ENCODE measurements at regions not wholly inside any gene's neighbourhood (a gene's known extent, or its start where the extent isn't known, plus 50 kb on each side); places are given as distances from the start of the nearest gene placed in this dataset.

DNA sequence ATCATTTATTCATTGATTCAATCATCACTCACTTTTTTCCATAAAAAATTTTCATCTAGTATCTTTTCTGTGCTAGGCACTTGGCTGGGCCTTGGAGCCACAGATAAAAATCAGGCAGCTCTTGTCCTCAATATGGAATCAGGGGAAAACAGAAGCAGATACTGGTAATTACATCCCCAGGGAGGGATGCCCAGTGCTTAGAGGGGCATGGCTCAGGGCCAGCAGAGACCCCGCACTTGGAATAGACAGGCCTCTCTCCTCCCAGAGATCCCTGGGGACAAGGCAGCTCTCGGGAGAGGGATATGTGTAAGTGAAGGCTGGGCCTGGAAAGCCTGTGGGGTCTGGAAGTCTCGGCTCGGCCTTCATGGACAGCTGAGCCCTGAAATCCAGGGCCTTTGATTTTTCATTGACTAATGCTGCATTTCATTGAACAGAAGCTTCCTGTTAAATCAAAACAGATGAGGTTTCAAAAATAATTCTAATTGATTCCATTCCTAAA is 180.4 kb downstream of the FOXD2 start:
- no peak overlapping the region for H3K4me3 ChIP-seq (ENCODE audit: low read length)
- no peak for DNase-seq (ENCODE audit: low read depth, low spot score)

DNA sequence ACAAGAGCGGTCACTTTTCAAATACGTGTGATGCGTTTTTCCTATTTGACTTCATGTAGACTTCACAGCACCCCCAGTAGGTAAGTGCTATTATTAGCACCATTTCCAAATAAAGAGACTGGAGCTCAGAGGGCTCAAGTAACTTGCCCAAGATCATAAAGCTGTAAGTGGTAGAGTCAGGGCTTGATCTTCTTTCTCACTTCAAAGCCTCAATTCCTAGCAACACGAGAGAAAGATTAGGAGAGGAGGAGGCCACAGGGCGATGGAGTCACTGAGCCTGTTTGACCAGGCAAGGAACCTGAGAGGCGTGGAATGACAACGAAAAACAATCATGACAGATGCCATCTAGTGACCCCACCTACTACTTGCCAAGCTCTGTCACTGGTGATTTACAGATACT is 181.0 kb downstream of the FOXD2 start:
- no peak for DNase-seq (ENCODE audit: low read depth, low spot score)
- no peak overlapping the region for H3K4me3 ChIP-seq (ENCODE audit: low read length)

DNA sequence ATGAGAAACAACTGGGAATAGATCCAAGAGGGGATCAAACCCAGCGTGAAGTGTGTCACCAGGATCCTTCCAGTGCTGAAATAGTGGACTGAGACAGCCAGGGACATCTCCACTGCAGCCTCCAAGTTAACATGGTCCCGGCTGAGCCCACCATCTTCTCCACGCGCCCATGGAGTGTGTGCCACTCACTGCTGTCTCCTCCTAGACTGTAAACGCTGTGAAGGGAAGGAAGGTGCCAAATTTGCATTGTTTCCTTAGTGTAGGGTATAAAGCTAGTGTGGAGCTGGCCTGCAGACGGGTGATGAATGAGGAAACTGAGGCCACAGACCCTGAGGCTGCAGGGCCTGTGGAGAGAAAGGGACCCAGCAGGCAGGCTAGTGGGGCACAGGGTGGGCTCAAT is 183.6 kb downstream of the FOXD2 start:
- no peak overlapping the region for H3K4me3 ChIP-seq (ENCODE audit: low read length)

DNA sequence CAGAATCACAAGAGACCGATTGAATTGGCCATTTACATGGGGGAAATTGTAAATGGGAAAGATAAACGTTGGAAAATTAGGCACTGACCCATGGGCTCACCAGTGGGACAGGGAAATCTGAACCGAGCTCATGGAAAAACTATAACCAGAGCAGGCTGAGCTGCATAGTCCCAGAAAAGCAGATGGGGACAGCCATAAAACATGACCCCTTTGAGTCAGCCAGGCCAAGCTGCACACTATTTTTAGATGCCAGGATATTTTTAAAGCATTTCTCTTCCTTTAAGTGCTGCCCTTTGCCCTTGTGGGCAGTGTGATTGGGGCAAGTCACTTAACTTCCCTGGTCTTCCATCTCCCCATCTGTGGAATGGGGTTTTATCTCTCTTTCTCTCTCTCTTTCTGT is 184.1 kb downstream of the FOXD2 start:
- H3K4me3 ChIP-seq (ENCODE audit: low read length): no peak overlapping the region
- DNase-seq (ENCODE audit: low read depth, low spot score): no peak

More for the DNA sequence above, 183.6 kb downstream of the FOXD2 start:
- DNase-seq (ENCODE audit: low read depth, low spot score): no peak

DNA sequence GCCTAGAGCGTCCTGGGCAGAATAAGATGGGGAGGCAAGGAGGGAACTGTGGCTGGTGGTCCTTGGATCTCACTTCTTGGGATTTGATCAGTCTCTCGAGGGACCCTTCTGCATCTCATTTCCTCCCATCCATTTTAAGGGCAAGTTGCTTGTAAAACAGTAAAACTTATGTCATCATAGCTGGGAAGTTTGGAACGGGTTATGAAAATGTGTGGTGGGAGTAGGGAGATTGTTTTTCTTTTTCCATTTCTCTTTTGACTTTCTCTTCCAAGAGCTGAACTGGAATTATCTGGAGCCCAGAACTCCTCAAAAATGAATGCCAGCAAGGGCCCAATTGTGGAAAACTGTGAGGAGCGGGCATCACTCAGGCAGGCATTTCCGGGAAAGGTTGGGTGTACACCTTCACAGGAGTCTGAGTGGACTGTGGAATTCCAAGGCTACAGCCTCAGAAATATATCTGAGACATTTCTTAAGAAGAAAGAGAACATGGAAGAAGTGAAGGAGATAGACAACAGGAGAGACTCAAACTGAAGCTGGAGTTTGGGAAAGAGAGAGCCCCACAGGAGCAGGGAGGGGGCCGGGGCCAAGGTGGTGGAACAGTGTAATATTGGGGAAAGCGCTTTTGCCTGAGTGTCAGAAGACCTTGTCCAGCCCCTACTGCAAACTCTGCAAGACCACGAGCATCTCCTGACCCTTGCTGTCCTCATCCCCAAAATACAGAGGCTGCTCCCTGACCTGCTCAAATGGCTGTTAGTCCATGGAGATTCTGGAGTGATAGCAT is 185.1 kb downstream of the FOXD2 start:
- no peak overlapping the region for H3K4me3 ChIP-seq (ENCODE audit: low read length)
- DNase-seq (ENCODE audit: low read depth, low spot score): no peak

DNA sequence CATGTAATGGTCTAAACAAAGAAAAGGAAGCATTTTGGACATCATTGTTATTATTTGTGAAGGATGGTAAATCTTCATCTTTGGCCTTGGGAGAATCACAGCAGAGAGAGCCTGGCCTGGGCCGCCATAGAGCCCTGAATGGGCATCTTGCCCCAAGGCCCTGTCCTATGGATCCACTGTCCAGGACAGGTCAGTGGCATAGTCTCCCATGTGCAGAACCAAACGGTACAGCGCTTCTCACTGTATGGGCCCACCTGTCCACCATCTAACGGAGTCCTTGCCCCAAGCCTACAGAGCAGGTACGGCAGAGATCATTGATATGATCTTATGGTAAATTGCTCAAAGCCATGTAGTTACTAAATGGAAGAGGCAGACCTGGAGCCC is 185.7 kb downstream of the FOXD2 start:
- no peak for DNase-seq (ENCODE audit: low read depth, low spot score)
- H3K4me3 ChIP-seq (ENCODE audit: low read length): no peak overlapping the region

DNA sequence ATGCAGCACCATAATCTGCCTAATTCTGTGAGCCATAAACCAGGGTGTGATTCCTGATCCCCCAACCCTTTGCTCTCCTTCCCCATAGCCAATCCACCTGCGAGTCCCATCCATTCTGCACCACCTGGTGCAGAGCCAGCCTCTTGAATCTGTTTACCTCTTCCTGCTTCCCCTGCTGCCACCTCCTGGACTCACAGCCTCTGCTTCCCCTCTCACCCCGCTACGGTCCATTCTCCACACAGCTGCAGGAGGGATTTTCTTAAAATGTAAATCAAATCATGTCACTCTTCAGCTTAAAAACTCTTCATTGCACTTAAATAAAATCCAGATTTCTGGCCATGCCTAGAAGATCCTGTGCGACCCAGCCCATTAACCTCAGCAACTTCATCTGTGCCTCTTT is 186.7 kb downstream of the FOXD2 start:
- peak; percentile 17 for DNase-seq (ENCODE audit: low read depth, low spot score)
- H3K4me3 ChIP-seq (ENCODE audit: low read length): no peak overlapping the region

DNA sequence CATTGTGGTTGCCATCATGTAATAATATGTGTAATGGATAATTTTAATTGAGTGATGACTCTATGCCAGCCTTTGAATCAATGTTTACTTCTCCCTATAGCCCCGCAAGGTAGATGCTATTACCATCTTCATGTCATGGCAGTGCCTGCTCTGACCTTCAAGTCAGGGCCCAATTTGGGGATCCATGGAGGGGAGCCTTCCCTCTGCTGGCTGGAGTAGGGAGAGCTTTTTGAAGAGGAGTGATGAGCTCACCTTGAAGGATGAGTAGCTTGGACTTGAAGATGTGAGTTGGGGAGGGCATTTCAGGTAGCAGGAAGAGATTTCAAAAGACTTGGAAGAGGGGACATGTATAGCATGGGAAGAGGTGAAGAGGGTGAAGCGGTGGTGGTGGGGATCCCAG is 189.2 kb downstream of the FOXD2 start:
- H3K4me3 ChIP-seq (ENCODE audit: low read length): no peak overlapping the region
- no peak for DNase-seq (ENCODE audit: low read depth, low spot score)

DNA sequence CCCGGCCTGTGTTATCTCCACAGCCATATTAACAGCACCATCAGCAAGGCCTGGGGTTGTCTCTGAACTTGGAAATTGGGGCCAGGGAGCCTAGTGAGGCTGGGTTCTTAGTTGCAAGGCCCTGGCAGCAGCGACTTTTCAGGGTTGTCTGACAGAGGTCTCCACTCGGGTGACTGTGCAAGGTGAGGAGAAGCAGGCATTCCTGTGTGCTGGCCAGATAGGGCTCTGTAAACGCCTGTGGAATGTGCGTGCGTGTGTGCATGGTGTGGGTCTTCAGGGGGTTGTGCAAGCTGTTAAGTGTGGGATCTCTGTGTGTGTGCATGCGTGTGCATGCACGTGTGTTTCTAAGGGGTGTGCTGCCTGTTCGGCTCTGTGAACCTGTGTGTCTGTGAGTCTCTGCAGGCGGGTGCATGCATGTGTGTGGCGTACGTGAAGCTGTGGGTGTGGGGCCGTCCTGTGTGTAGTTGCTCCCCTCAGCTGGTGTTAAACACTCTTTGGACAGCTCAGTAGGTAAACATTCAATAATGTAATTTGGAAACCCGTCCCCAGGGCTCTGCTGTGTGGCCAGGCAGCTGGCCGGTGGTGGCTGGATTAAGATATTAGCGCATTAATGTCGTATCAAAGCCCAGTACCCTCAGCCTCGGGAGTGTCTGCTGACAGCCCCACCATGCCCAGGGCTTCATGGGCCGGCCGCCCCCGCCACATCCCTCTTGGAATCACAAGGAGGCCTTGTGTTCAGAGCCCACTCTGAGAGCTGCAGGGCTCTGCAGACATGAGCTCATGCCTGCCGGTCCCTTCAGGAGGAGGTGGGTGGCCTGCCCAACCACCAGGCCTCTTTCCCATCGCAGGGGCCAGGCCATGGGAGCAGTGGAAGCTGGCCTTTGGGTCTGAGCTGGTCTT is 189.9 kb downstream of the FOXD2 start:
- no peak overlapping the region for H3K4me3 ChIP-seq (ENCODE audit: low read length)
- DNase-seq (ENCODE audit: low read depth, low spot score): no peak

DNA sequence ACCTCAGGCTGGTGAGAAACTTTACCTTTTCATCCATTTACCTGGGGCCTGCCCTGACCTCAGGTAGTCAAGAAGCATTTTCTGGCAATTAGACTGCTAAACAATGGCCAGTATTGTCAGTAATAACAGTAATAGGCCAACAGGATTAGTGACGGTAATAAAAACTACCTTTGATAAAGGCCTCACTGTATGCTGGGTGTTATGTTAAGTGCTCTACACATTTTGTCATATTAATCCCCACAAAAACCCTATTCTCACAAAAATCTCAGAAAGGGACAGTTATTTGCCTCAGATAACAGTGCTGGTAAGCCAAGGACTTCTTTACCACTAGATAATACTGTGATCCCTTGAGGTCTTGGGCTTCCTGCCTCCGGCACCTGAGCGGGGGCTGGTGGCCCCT is 191.4 kb downstream of the FOXD2 start:
- no peak for DNase-seq (ENCODE audit: low read depth, low spot score)
- no peak overlapping the region for H3K4me3 ChIP-seq (ENCODE audit: low read length)

DNA sequence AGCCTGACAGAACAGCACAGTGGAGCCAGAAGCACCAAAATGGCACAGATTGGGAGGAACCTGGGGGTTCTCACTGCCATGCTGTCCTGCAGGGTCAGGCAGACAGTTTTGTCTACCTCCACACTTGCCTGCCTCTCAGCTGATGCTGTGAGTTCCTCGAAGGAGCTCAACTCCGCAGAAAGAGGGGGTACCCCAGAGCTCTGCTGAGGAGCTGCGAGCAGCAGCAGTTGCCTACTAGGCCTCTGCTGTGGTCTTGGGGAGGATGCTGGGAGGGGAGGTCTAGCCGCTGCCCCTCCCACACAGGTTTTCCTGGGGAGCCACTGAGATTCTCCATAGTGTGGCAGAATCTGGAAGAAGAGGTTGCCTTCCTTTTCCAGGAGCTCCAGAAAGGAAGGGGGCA is 192.5 kb downstream of the FOXD2 start:
- no peak overlapping the region for H3K4me3 ChIP-seq (ENCODE audit: low read length)
- no peak for DNase-seq (ENCODE audit: low read depth, low spot score)

DNA sequence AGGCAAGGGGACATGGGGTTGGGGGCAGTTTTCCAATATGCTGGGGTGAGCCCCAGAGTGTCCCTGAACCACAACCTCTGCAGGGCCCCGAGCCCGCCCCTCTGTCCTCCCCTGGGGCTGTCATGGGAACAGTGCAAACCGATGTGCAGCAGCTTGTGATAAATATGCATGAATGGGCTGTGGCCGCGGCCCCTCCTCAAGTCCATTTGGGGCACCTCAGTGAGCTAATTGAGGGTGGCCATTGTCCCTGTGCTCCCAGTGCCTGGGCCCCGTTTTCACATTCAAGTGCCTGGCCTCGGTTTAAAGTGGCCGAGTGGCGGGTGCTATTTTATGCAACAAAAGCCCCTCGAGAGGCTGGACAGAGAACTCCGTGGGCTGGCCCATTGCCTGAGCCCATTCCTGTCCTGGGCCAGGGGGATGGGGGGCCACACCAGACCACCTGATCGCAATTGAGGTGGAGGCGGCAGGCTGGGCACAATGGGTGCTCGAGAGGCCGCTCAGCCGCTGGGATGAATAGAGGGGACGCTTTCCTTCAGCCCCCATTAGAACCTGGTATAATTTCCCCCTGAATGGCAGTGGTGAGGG is 193.7 kb downstream of the FOXD2 start:
- H3K4me3 ChIP-seq (ENCODE audit: low read length): no peak overlapping the region
- no peak for DNase-seq (ENCODE audit: low read depth, low spot score)

DNA sequence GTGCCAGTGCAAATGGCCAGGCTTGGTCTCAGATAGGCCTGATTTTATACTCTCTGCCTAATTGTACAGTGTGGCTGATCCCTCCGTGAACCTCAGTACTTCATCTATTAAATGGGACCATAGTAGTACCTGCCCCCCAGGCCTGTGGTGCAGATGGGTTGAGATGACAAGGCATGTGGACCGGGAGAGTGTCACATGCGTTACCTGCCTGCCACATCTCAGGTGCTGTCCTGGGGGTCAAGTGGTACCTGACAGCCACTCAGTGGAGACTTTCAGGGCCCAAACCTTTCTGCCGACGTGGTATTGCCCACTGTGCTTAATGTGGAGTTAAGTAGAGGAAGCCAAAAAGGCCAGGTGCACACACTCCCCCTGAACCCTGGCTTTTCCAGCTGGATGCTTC is 197.3 kb downstream of the FOXD2 start:
- H3K4me3 ChIP-seq (ENCODE audit: low read length): no peak overlapping the region
- no peak for DNase-seq (ENCODE audit: low read depth, low spot score)

DNA sequence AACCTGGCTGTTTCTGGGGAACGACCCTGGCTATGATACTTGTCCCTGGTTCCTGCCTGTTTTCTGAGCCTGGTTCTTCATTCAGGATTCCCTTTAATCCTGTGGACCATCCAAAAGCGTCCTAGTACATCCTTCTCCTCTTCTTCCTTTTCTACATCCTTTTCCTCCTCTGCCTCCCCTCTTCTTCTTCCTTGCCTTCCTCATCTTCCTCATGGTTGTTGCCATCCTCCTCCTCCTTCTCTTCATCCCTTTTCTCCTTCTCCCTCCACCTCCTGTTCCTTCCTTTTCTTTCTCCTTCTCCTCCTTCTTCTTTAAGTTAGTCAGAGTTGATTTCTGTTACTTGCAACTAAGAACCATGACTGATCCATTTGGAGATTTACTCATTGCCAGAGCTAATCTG is 197.8 kb downstream of the FOXD2 start:
- no peak overlapping the region for H3K4me3 ChIP-seq (ENCODE audit: low read length)
- DNase-seq (ENCODE audit: low read depth, low spot score): no peak

DNA sequence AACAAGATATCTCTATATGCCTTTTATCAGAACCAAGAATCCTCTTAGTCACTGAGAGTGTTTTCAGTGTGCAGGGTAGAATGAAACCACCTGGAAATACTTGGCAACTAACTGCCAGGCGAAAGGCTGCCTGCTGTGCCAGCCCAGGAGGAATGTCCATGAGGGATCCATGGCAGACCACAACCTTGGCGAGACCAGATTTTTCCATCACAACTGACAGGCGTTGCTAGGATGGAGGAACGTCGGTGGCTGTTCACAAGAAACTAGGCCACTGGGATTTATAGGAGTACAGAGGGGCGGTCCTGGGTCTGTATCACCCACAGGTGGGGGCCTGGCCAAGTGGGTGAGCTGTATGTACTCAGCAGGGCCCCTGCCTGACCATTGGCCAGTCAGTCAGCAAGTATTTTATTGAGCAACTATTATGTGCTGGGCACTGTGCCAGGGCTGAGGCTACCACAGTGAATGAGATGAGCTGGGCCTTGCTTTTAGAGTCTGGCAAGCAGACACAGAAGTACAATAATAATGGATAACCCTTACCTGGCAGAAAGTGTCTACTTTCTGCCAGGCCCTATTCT is 199.4 kb downstream of the FOXD2 start:
- no peak overlapping the region for H3K4me3 ChIP-seq (ENCODE audit: low read length)
- DNase-seq (ENCODE audit: low read depth, low spot score): no peak

DNA sequence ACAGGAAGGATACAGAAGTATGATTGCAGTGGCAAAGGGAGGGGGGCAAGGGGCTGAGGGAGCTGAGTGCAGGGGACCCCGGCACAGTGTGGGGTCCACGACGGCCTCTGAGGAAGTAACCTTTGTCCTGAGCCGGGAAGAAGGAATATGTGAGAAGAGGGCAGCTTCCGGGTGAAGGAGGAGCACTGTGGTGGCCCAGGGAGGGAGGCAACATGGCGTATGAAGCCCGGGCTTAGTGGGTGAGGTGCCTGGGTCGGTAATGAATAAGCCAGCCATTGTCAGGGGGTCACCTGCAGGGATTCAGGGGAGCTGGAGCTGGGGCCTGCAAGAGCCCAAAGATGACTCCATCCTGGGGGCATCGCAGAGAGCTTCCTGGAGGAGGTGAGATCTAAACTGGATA is 200.4 kb downstream of the FOXD2 start:
- DNase-seq (ENCODE audit: low read depth, low spot score): no peak
- H3K4me3 ChIP-seq (ENCODE audit: low read length): no peak overlapping the region

DNA sequence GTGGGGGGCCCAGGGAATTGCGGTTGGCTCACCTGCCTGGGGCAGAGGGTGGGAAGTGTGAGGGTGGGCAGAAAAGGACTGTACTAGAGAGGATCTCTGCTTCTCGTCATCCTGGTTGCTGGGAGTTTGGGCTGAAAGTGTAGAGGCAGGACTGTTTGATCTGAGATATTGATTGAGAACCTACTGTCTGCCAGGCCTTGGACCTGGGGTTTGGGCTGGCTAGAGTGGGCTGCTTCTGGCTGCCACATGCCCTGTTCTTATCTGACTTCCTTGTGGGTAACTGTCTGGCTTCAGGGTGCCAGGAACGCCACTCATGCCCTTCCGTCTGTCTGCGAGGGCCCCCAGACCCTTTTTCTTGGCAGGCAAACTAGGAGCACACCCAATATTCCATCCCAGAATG is 200.9 kb downstream of the FOXD2 start:
- no peak for DNase-seq (ENCODE audit: low read depth, low spot score)
- no peak overlapping the region for H3K4me3 ChIP-seq (ENCODE audit: low read length)

DNA sequence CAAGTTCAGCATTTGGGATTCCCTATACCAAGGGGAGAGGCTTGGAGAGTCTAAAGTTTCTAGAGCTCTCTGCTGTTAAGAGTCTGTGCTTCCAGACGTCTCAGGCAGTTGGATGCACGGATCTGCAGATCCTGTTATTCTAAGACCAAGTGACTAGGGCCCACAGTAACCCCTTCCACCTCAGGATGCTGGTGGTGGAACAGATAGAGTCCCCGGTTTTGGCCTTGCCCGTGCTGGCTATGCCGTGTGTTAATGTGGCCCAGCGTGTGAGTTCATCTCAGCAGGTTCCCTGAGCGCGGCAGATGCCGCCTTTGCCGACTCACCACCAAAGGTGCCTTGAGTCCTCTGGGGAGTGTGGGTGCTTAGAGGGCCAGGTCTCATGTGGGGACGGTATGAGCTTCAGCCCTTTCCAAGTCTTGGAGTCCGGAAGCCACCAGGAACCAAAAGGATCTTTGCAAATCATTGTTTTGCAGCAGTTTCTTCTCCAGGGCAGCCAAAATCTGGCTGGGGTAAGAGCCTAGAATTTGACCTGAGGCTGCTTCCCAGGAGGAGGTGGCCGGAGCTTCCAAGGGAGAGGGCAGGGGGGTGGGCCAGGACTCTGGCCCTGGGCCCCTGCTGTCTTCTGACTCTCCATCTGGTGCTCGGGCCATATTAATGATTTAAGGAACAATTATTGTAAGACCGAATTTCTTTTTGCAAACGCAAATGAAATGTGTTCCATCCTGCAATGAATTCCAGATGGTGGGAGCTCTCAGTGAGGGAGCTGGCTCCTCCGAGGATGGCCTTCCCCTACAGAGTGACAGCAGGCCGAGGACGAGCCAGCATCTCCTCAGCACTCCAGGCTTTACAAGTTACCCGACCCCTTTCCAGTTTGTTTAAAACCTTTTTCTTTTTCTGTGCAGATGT is 205.7 kb downstream of the FOXD2 start:
- DNase-seq (ENCODE audit: low read depth, low spot score): no peak
- H3K4me3 ChIP-seq (ENCODE audit: low read length): no peak overlapping the region

DNA sequence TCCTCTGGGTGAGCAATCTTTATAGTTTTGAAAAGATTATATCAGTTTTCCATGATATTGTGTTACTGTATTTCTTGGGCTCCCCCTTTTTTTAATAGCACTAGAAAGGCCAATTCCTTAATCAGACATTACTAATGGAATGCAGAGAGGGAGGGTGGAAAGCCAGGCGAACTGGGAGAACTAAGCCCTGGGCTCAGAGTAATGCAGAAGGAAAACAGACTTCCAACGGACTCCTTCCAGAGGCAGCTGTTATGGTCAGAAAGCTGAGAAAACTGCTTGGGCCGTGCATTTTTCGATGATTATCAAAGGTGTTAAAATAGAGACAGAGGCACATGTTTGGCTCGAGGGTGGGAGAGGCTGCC is 206.3 kb downstream of the FOXD2 start:
- H3K4me3 ChIP-seq (ENCODE audit: low read length): no peak overlapping the region
- DNase-seq (ENCODE audit: low read depth, low spot score): no peak
